ENCODE measurements at regions not wholly inside any gene's neighbourhood (a gene's known extent, or its start where the extent isn't known, plus 50 kb on each side); places are given as distances from the start of the nearest gene placed in this dataset.

GRCh38 chr7:46687203-46687602 lies 766.1 kb upstream of the IGFBP3 start:
- H2AFZ ChIP-seq (ENCODE audit: low read length), result no peak overlapping the region

GRCh38 chr7:46685051-46685450 lies 764.0 kb upstream of the IGFBP3 start:
- no peak overlapping the region for H3K9ac ChIP-seq (ENCODE audit: low read depth, low read length, poor library complexity, severe bottlenecking)
- H3K9me3 ChIP-seq (ENCODE audit: insufficient read depth, low read depth, low read length), result no peaks in the 10 kb centered on the region
- H3K4me3 ChIP-seq (ENCODE audit: low read length, poor library complexity, severe bottlenecking), result no peak overlapping the region
- no peaks in the 10 kb centered on the region for H3K4me1 ChIP-seq (ENCODE audit: insufficient read depth, low read length, poor library complexity, severe bottlenecking)
- H4K20me1 ChIP-seq (ENCODE audit: insufficient read depth, low read length, poor library complexity, severe bottlenecking), result no peaks in the 10 kb centered on the region
- H3K36me3 ChIP-seq (ENCODE audit: insufficient read depth, low read length), result no peaks in the 10 kb centered on the region
- TF ChIP-seq EZH2phosphoT487 (IDR thresholded peaks at IDR 0.05; ENCODE audit: borderline replicate concordance), result no peak
- TF ChIP-seq, protein P1, sequence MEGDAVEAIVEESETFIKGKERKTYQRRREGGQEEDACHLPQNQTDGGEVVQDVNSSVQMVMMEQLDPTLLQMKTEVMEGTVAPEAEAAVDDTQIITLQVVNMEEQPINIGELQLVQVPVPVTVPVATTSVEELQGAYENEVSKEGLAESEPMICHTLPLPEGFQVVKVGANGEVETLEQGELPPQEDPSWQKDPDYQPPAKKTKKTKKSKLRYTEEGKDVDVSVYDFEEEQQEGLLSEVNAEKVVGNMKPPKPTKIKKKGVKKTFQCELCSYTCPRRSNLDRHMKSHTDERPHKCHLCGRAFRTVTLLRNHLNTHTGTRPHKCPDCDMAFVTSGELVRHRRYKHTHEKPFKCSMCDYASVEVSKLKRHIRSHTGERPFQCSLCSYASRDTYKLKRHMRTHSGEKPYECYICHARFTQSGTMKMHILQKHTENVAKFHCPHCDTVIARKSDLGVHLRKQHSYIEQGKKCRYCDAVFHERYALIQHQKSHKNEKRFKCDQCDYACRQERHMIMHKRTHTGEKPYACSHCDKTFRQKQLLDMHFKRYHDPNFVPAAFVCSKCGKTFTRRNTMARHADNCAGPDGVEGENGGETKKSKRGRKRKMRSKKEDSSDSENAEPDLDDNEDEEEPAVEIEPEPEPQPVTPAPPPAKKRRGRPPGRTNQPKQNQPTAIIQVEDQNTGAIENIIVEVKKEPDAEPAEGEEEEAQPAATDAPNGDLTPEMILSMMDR (conservative IDR thresholded peaks at IDR 0.05; ENCODE audit: low read length), result no peak
- no peaks in the 10 kb centered on the region for H3K9me2 ChIP-seq (replicated peaks; ENCODE audit: low read depth, low read length)
- no peak overlapping the region for H2AFZ ChIP-seq (ENCODE audit: low read length)
- H3K4me2 ChIP-seq (ENCODE audit: low read depth, low read length, poor library complexity, severe bottlenecking), result no peak overlapping the region
- no peaks in the 10 kb centered on the region for H3K79me2 ChIP-seq (ENCODE audit: insufficient read depth, low read length)
- no peaks in the 10 kb centered on the region for H3K27me3 ChIP-seq (ENCODE audit: insufficient read depth, low read length, poor library complexity, severe bottlenecking)
- H3F3A ChIP-seq (ENCODE audit: low read depth), result no peaks in the 10 kb centered on the region

More at GRCh38 chr7:46687203-46687602, 766.1 kb upstream of the IGFBP3 start:
- Histone ChIP-seq H4K20me1 (ENCODE audit: insufficient read depth, low read length, poor library complexity, severe bottlenecking) (no peaks in the 10 kb centered on the region), H3K4me3 (ENCODE audit: low read length, poor library complexity, severe bottlenecking) (no peak overlapping the region), H3K9me3 (ENCODE audit: insufficient read depth, low read depth, low read length) (no peaks in the 10 kb centered on the region), H3K79me2 (ENCODE audit: insufficient read depth, low read length) (no peaks in the 10 kb centered on the region), H3K4me1 (ENCODE audit: insufficient read depth, low read length, poor library complexity, severe bottlenecking) (no peaks in the 10 kb centered on the region), H3K4me2 (ENCODE audit: low read depth, low read length, poor library complexity, severe bottlenecking) (no peak overlapping the region), H3K27me3 (ENCODE audit: insufficient read depth, low read length, poor library complexity, severe bottlenecking) (no peaks in the 10 kb centered on the region), H3K36me3 (ENCODE audit: insufficient read depth, low read length) (no peaks in the 10 kb centered on the region), H3F3A (ENCODE audit: low read depth) (no peaks in the 10 kb centered on the region), H3K9me2 (replicated peaks; ENCODE audit: low read depth, low read length) (no peaks in the 10 kb centered on the region), H3K9ac (ENCODE audit: low read depth, low read length, poor library complexity, severe bottlenecking) (no peak overlapping the region)
- no peak for TF ChIP-seq EZH2phosphoT487 (IDR thresholded peaks at IDR 0.05; ENCODE audit: borderline replicate concordance)
- TF ChIP-seq, protein P1 (conservative IDR thresholded peaks at IDR 0.05; ENCODE audit: low read length), result no peak

DNA sequence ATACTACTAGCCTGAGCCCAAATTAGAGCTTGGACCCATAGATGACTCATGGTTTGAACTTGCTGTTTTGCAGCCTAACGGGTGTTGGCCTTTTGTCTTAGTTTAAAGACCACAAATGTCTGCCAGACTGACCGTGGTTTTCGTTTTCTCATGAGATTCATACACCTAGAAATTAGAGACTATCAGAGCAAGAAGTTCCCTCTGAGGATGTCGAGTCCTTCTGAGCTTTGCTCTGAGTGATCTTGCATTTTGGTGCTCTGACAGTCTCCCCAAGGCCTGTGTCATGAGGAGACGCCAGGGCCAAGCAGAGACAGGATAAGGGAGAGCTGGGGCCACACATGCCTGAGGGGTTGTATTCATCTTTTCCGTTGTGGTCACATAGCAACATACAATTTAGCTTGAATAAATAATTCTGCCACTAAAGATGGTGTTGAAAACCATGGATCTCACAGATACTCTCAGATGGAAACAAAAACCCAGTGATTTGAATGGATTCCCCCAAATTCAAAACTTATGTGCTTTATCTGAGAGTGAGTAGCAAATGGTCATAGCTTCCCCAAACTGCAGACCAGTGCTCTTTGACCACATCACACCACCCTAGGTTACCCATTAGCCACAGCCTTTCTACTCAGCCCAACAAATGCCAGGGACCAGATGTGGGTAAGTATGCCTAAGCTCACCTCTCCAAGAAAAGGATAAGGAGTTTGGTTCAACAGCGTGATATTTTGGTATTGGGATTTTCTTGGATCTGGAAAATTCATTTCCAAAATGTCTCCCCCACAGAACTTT lies 762.0 kb upstream of the IGFBP3 start:
- Histone ChIP-seq H3K9me3 (ENCODE audit: insufficient read depth, low read depth, low read length) (peaks cover 3% of the 10 kb centered on the region; the same call in 1 of the 2 replicates), H4K20me1 (ENCODE audit: insufficient read depth, low read length, poor library complexity, severe bottlenecking) (no peaks in the 10 kb centered on the region), H3F3A (ENCODE audit: low read depth) (no peaks in the 10 kb centered on the region), H3K27me3 (ENCODE audit: insufficient read depth, low read length, poor library complexity, severe bottlenecking) (no peaks in the 10 kb centered on the region), H2AFZ (ENCODE audit: low read length) (no peak overlapping the region), H3K4me2 (ENCODE audit: low read depth, low read length, poor library complexity, severe bottlenecking) (no peak overlapping the region), H3K9ac (ENCODE audit: low read depth, low read length, poor library complexity, severe bottlenecking) (no peak overlapping the region), H3K79me2 (ENCODE audit: insufficient read depth, low read length) (no peaks in the 10 kb centered on the region), H3K4me1 (ENCODE audit: insufficient read depth, low read length, poor library complexity, severe bottlenecking) (no peaks in the 10 kb centered on the region), H3K9me2 (replicated peaks; ENCODE audit: low read depth, low read length) (no peaks in the 10 kb centered on the region), H3K36me3 (ENCODE audit: insufficient read depth, low read length) (no peaks in the 10 kb centered on the region), H3K4me3 (ENCODE audit: low read length, poor library complexity, severe bottlenecking) (no peak overlapping the region)
- TF ChIP-seq, protein P1 (conservative IDR thresholded peaks at IDR 0.05; ENCODE audit: low read length), result no peak
- TF ChIP-seq EZH2phosphoT487 (IDR thresholded peaks at IDR 0.05; ENCODE audit: borderline replicate concordance), result no peak
